ENCODE measurements at regions not wholly inside any gene's neighbourhood (a gene's known extent, or its start where the extent isn't known, plus 50 kb on each side); places are given as distances from the start of the nearest gene placed in this dataset.

GRCh38 chr1:233512538-233512937, 101.4 kb upstream of the KCNK1 start:
- TF ChIP-seq CTCF (IDR thresholded peaks at IDR 0.05) (no peak), POLR2A (IDR thresholded peaks at IDR 0.05) (no peak), EP300 (IDR thresholded peaks at IDR 0.05) (no peak), POLR2AphosphoS5 (IDR thresholded peaks at IDR 0.05) (no peak)
